A549 (cell line): ENCODE measurements at regions not wholly inside any gene's neighbourhood (a gene's known extent, or its start where the extent isn't known, plus 50 kb on each side); places are given as distances from the start of the nearest gene placed in this dataset.

Experiments
- CHD4 ChIP-seq: fragments of 200-600 bp; sonication (generic); IDR thresholded peaks from 2 replicates; pipeline ENCODE4 v1.6.1; 2016; ENCODE audit warnings: antibody characterized with exemption, mild to moderate bottlenecking, borderline replicate concordance
- EHMT2 ChIP-seq: fragments of 200-600 bp; sonication (generic); IDR thresholded peaks from 2 replicates; pipeline ENCODE4 v1.6.1; 2016; ENCODE audit warnings: antibody characterized with exemption, low read depth, mild to moderate bottlenecking, moderate library complexity
- MAFK ChIP-seq: fragments of 450-650 bp; IDR thresholded peaks from 2 replicates; pipeline ENCODE4 v1.6.1; 2014; ENCODE audit not compliant: partially characterized antibody
- POLR2A ChIP-seq: IDR thresholded peaks from 2 replicates; pipeline ENCODE4 v1.6.1; 2012; ENCODE audit warnings: mild to moderate bottlenecking, low read length
- RFX5 ChIP-seq: fragments of 450-650 bp; IDR thresholded peaks from 2 replicates; pipeline ENCODE4 v1.7.1; 2014; ENCODE audit warnings: antibody characterized with exemption, mild to moderate bottlenecking, moderate library complexity
- SREBF2 ChIP-seq: fragments of 450-650 bp; IDR thresholded peaks from 2 replicates; pipeline ENCODE4 v1.6.1; 2014; ENCODE audit warnings: mild to moderate bottlenecking, moderate library complexity
- TF ChIP-seq, protein P1 (sequence below): fragments of >200 bp; sonication (Bioruptor Twin); formaldehyde crosslinking; IDR thresholded peaks from 3 replicates; pipeline ENCODE4 v1.5.1; 2016
- TF ChIP-seq, protein P2 (sequence below): fragments of 450-650 bp; IDR thresholded peaks from 2 replicates; pipeline ENCODE4 v1.6.1; 2014; ENCODE audit warnings: antibody characterized with exemption

DNA sequence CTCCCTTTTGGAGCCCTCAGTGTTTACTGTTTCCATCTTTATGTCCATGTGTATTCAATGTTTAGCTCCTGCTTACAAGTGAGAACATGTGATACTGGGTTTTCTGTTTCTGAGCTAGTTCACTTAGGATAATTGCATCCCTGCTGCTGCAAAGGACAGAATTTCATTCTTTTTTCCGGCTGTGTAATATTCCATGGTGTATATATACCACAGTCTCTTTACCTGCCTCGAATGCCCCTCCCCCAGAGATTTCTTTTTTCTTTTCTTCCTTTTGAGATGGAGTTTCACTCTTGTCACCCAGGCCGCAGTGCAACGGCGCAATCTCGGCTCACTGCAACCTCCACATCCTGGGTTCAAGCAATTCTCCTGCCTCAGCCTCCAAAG lies 60.9 kb downstream of the RMI2 start:
- TF ChIP-seq SREBF2 = no peak
- TF ChIP-seq, protein P1, sequence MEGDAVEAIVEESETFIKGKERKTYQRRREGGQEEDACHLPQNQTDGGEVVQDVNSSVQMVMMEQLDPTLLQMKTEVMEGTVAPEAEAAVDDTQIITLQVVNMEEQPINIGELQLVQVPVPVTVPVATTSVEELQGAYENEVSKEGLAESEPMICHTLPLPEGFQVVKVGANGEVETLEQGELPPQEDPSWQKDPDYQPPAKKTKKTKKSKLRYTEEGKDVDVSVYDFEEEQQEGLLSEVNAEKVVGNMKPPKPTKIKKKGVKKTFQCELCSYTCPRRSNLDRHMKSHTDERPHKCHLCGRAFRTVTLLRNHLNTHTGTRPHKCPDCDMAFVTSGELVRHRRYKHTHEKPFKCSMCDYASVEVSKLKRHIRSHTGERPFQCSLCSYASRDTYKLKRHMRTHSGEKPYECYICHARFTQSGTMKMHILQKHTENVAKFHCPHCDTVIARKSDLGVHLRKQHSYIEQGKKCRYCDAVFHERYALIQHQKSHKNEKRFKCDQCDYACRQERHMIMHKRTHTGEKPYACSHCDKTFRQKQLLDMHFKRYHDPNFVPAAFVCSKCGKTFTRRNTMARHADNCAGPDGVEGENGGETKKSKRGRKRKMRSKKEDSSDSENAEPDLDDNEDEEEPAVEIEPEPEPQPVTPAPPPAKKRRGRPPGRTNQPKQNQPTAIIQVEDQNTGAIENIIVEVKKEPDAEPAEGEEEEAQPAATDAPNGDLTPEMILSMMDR = no peak
- TF ChIP-seq MAFK = no peak
- TF ChIP-seq, protein P2, sequence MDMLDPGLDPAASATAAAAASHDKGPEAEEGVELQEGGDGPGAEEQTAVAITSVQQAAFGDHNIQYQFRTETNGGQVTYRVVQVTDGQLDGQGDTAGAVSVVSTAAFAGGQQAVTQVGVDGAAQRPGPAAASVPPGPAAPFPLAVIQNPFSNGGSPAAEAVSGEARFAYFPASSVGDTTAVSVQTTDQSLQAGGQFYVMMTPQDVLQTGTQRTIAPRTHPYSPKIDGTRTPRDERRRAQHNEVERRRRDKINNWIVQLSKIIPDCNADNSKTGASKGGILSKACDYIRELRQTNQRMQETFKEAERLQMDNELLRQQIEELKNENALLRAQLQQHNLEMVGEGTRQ = no peak
- TF ChIP-seq POLR2A = no peak
- no peak for TF ChIP-seq CHD4
- no peak for TF ChIP-seq EHMT2
- no peak for TF ChIP-seq RFX5
